ENCODE measurements at regions not wholly inside any gene's neighbourhood (a gene's known extent, or its start where the extent isn't known, plus 50 kb on each side); places are given as distances from the start of the nearest gene placed in this dataset.

DNA sequence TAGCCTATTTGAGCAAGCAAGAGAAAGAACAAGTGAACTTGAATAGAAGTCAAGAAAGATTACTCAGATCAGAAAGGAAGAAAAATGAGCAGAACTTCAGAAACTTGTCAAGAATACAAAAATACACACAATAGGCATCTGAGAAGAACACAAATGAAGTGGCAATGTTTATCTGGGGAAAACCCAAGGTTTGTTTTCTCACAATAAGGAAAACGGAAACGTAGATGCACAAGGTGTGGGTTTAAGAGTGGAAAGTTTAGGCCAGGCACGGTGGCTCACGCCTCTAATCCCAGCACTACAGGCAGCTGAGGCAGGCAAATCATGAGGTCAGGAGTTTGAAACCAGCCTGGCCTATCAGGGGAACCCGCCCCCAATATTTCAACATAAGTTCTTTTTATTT lies 159.5 kb upstream of the GYPC start:
- no peaks in the 10 kb centered on the region for H3K4me1 Mint-ChIP-seq
- CTCF ChIA-PET: no interaction called here
- POLR2A ChIA-PET: no interaction called here

DNA sequence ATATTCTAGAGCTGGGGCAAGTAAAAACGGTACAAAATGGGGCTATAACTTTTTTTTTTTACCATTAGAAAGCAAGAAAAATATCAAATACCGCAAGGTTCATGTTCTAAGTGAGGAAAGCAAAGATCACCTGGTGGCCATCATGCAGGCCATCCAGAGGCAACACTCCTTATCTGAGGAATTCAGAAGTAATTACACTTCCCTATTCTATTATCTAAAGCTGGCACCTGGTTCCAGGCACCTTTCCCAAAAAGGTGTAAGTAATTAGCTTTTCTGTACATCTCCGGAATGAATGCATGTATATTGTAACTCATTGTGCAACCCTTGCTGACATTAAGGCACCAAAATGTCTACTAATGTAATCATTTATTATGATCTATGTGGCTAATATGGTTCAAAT lies 152.5 kb upstream of the GYPC start:
- TF ChIP-seq ZNF416 (CRISPR knock-in tag; IDR thresholded peaks at IDR 0.05): no peak
- TF ChIP-seq HMGA2 (CRISPR knock-in tag; IDR thresholded peaks at IDR 0.05): no peak
- TF ChIP-seq, protein P1, sequence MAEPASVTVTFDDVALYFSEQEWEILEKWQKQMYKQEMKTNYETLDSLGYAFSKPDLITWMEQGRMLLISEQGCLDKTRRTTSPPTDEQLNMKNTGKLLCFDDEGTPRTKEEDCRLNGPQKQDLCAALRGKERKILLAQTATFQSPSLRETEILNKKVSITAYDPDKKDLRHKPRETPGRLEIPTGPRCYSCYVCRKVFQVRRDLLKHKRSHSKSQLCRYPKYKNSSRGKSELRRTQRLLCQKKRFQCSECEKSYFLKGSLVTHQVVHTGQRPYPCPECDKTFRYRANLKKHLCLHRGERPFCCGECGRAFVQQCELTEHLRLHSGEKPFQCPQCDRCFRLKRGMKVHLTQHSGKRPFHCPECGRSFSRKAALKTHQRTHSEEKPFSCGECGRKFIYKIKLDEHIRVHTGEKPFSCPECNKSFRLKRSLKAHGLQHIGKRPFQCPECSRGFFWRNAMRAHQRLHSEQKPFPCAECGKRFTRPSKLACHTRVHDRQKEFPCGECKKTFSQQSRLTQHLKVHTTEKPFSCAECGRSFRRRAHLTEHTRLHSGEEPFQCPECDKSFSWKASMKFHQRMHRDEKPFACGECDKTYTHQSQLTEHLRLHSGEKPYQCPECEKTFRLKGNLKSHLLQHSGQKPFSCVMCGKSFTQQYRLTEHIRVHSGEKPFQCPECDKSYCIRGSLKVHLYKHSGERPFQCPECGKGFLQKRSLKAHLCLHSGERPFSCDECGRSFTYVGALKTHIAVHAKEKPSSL (CRISPR knock-in tag; conservative IDR thresholded peaks at IDR 0.05): no peak
- no peak for TF ChIP-seq NR2C2 (CRISPR knock-in tag; IDR thresholded peaks at IDR 0.05)
- TF ChIP-seq, protein P2, sequence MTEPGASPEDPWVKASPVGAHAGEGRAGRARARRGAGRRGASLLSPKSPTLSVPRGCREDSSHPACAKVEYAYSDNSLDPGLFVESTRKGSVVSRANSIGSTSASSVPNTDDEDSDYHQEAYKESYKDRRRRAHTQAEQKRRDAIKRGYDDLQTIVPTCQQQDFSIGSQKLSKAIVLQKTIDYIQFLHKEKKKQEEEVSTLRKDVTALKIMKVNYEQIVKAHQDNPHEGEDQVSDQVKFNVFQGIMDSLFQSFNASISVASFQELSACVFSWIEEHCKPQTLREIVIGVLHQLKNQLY (CRISPR knock-in tag; IDR thresholded peaks at IDR 0.05): no peak
- TF ChIP-seq ZNF138 (CRISPR knock-in tag; conservative IDR thresholded peaks at IDR 0.05): no peak
- TF ChIP-seq TCF7 (CRISPR knock-in tag; IDR thresholded peaks at IDR 0.05; ENCODE audit: low read depth): no peak
- no peak for TF ChIP-seq NFE2L1 (CRISPR knock-in tag; IDR thresholded peaks at IDR 0.05)
- peaks cover 4% of the 10 kb centered on the region; the same call in 1 of the 2 replicates for H3K36me3 Mint-ChIP-seq
- H3K4me3 Mint-ChIP-seq: no peak overlapping the region
- peaks cover 13% of the 10 kb centered on the region for H3K4me1 Mint-ChIP-seq
- ATAC-seq: no peak
- DNase-seq (ENCODE audit: low spot score): no peak
- H3K9me3 Mint-ChIP-seq: peaks cover 46% of the 10 kb centered on the region
- no peak overlapping the region for H3K27ac Mint-ChIP-seq
- peaks cover 2% of the 10 kb centered on the region; the same call in 1 of the 2 replicates for H3K27me3 Mint-ChIP-seq (ENCODE audit: low read depth)
- ChIA-PET CTCF (interaction anchor here (1.1 kb wide), 1 partner anchor 21 kb away, joined by 4 read pairs; no protein-coding TSS in a partner anchor), POLR2A (no interaction called here)

More for the DNA sequence above, 159.5 kb upstream of the GYPC start:
- DNase-seq (ENCODE audit: low spot score) (no peak), ATAC-seq (no peak)
- Mint-ChIP-seq H3K4me3 (no peak overlapping the region), H3K27ac (no peak overlapping the region), H3K36me3 (peaks cover 49% of the 10 kb centered on the region), H3K9me3 (peaks cover 72% of the 10 kb centered on the region), H3K27me3 (ENCODE audit: low read depth) (peaks cover 14% of the 10 kb centered on the region)
- no peak for TF ChIP-seq ELF4 (CRISPR knock-in tag; IDR thresholded peaks at IDR 0.05; ENCODE audit: low read depth)
- TF ChIP-seq TEAD1 (CRISPR knock-in tag; IDR thresholded peaks at IDR 0.05): no peak
- TF ChIP-seq, protein P3, sequence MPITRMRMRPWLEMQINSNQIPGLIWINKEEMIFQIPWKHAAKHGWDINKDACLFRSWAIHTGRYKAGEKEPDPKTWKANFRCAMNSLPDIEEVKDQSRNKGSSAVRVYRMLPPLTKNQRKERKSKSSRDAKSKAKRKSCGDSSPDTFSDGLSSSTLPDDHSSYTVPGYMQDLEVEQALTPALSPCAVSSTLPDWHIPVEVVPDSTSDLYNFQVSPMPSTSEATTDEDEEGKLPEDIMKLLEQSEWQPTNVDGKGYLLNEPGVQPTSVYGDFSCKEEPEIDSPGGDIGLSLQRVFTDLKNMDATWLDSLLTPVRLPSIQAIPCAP (CRISPR knock-in tag; IDR thresholded peaks at IDR 0.05): no peak
- TF ChIP-seq ATF1 (CRISPR knock-in tag; IDR thresholded peaks at IDR 0.05): no peak
- no peak for TF ChIP-seq FOXP1 (CRISPR knock-in tag; IDR thresholded peaks at IDR 0.05; ENCODE audit: borderline replicate concordance)
- TF ChIP-seq NFE2L1 (CRISPR knock-in tag; IDR thresholded peaks at IDR 0.05): no peak
- TF ChIP-seq TCF7 (CRISPR knock-in tag; IDR thresholded peaks at IDR 0.05; ENCODE audit: low read depth): no peak
- TF ChIP-seq, protein P4, sequence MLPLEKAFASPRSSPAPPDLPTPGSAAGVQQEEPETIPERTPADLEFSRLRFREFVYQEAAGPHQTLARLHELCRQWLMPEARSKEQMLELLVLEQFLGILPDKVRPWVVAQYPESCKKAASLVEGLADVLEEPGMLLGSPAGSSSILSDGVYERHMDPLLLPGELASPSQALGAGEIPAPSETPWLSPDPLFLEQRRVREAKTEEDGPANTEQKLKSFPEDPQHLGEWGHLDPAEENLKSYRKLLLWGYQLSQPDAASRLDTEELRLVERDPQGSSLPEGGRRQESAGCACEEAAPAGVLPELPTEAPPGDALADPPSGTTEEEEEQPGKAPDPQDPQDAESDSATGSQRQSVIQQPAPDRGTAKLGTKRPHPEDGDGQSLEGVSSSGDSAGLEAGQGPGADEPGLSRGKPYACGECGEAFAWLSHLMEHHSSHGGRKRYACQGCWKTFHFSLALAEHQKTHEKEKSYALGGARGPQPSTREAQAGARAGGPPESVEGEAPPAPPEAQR (CRISPR knock-in tag; IDR thresholded peaks at IDR 0.05): no peak
- TF ChIP-seq ZNF219 (CRISPR knock-in tag; IDR thresholded peaks at IDR 0.05; ENCODE audit: borderline replicate concordance): no peak
- TF ChIP-seq EMX1 (CRISPR knock-in tag; IDR thresholded peaks at IDR 0.05): no peak
- TF ChIP-seq RORB (CRISPR knock-in tag; IDR thresholded peaks at IDR 0.05): no peak
- TF ChIP-seq CBFB (CRISPR knock-in tag; IDR thresholded peaks at IDR 0.05; ENCODE audit: low read depth): no peak

DNA sequence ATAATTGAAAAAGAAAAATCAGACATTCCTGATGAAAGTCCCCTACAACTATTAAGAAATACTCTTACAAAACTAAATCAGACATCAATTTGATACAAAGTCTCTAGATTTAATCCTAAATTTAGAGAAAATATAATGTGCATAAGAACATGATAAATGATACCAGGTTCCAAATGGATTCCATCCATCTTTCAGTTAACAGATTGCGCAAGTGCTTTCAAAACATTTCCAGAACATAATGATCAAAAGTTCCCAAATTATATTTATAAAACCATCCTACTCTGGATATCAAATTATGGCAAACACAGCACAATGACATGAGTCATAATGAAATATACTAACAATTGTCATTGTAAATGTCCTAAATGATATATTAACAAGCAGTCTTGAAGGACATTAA lies 151.0 kb upstream of the GYPC start:
- H3K27ac Mint-ChIP-seq: no peak overlapping the region
- H3K9me3 Mint-ChIP-seq: peaks cover 47% of the 10 kb centered on the region
- DNase-seq (ENCODE audit: low spot score) (no peak), ATAC-seq (no peak)
- ChIA-PET POLR2A (no interaction called here), CTCF (interaction anchor here (0.9 kb wide), 1 partner anchor 23 kb away, joined by 3 read pairs; no protein-coding TSS in a partner anchor)
- H3K27me3 Mint-ChIP-seq (ENCODE audit: low read depth): peaks cover 2% of the 10 kb centered on the region; the same call in 1 of the 2 replicates
- H3K36me3 Mint-ChIP-seq: no peaks in the 10 kb centered on the region; the same call in none of the 2 replicates
- H3K4me1 Mint-ChIP-seq: peaks cover 13% of the 10 kb centered on the region
- no peak overlapping the region for H3K4me3 Mint-ChIP-seq
- no peak for TF ChIP-seq SP1 (CRISPR knock-in tag; conservative IDR thresholded peaks at IDR 0.05)
- TF ChIP-seq, protein P5, sequence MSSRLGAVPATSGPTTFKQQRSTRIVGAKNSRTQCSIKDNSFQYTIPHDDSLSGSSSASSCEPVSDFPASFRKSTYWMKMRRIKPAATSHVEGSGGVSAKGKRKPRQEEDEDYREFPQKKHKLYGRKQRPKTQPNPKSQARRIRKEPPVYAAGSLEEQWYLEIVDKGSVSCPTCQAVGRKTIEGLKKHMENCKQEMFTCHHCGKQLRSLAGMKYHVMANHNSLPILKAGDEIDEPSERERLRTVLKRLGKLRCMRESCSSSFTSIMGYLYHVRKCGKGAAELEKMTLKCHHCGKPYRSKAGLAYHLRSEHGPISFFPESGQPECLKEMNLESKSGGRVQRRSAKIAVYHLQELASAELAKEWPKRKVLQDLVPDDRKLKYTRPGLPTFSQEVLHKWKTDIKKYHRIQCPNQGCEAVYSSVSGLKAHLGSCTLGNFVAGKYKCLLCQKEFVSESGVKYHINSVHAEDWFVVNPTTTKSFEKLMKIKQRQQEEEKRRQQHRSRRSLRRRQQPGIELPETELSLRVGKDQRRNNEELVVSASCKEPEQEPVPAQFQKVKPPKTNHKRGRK (CRISPR knock-in tag; IDR thresholded peaks at IDR 0.05; ENCODE audit: borderline replicate concordance): no peak
- TF ChIP-seq, protein P6, sequence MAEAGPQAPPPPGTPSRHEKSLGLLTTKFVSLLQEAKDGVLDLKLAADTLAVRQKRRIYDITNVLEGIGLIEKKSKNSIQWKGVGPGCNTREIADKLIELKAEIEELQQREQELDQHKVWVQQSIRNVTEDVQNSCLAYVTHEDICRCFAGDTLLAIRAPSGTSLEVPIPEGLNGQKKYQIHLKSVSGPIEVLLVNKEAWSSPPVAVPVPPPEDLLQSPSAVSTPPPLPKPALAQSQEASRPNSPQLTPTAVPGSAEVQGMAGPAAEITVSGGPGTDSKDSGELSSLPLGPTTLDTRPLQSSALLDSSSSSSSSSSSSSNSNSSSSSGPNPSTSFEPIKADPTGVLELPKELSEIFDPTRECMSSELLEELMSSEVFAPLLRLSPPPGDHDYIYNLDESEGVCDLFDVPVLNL (CRISPR knock-in tag; IDR thresholded peaks at IDR 0.05; ENCODE audit: borderline replicate concordance, low read depth): no peak
- no peak for TF ChIP-seq NFATC4 (CRISPR knock-in tag; IDR thresholded peaks at IDR 0.05)
- TF ChIP-seq, protein P7, sequence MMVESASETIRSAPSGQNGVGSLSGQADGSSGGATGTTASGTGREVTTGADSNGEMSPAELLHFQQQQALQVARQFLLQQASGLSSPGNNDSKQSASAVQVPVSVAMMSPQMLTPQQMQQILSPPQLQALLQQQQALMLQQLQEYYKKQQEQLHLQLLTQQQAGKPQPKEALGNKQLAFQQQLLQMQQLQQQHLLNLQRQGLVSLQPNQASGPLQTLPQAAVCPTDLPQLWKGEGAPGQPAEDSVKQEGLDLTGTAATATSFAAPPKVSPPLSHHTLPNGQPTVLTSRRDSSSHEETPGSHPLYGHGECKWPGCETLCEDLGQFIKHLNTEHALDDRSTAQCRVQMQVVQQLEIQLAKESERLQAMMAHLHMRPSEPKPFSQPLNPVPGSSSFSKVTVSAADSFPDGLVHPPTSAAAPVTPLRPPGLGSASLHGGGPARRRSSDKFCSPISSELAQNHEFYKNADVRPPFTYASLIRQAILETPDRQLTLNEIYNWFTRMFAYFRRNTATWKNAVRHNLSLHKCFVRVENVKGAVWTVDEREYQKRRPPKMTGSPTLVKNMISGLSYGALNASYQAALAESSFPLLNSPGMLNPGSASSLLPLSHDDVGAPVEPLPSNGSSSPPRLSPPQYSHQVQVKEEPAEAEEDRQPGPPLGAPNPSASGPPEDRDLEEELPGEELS (CRISPR knock-in tag; IDR thresholded peaks at IDR 0.05): no peak
- no peak for TF ChIP-seq ELF4 (CRISPR knock-in tag; IDR thresholded peaks at IDR 0.05; ENCODE audit: low read depth)

Data from WTC11 (cell line).